GM12878 (cell line): ENCODE measurements at regions not wholly inside any gene's neighbourhood (a gene's known extent, or its start where the extent isn't known, plus 50 kb on each side); places are given as distances from the start of the nearest gene placed in this dataset.

Experiments
- ATAC-seq: fragments of 200-7000 bp; cut with Tn5 transposase; 3 replicates; pipeline ENCODE4 v1.9.1; 2020; ENCODE audit warnings: mild to moderate bottlenecking, moderate library complexity
- BruUV-seq: library from RNA; stranded (reverse); fragments of 400-500 nt; replicated peaks from 2 replicates; lab custom pipeline; 2021; lab: Mats Ljungman, UMichigan
- CTCF ChIA-PET: fragments of 300-600 bp; sonication (Branson Sonifier 250); formaldehyde crosslinking; extraction: SDS; loops from one replicate; lab custom pipeline; 2021; ENCODE audit warnings: inconsistent platforms; lab: Yijun Ruan, JAX
- POLR2A ChIA-PET: fragments of 350-600 bp; formaldehyde crosslinking; extraction: SDS; loops from one replicate; lab custom pipeline; 2021; ENCODE audit warnings: inconsistent platforms; lab: Charles Lee
- RAD21 ChIA-PET: fragments of 300-600 bp; sonication (Branson Sonifier 250); formaldehyde crosslinking; loops from one replicate; lab custom pipeline; 2023; ENCODE audit warnings: antibody characterized with exemption; ENCODE audit not compliant: unreplicated experiment; lab: Charles Lee
- SMC1A ChIA-PET: fragments of 300-600 bp; sonication (Branson Sonifier 250); formaldehyde crosslinking; loops from one replicate; lab custom pipeline; 2023; ENCODE audit not compliant: unreplicated experiment, uncharacterized antibody; lab: Charles Lee
- DNase-seq: peaks from one replicate; pipeline ENCODE4 v3.0.0-alpha.2; 2011; ENCODE audit warnings: low read depth, low spot score
- FAIRE-seq: peaks from 3 replicates; lab custom pipeline; 2011; peaks lifted over from hg19 to GRCh38; lab: Jason Lieb, UNC
- H2AFZ ChIP-seq: 2 replicates; pipeline ENCODE4 v1.6.0; 2011; ENCODE audit warnings: low read depth, low read length, control low read depth; ENCODE audit not compliant: control insufficient read depth
- H3K27ac ChIP-seq: 2 replicates; pipeline ENCODE4 v1.5.1; 2011; ENCODE audit warnings: control low read depth; ENCODE audit not compliant: control insufficient read depth, insufficient read depth
- H3K27me3 ChIP-seq, 2 experiments: replicated peaks in 1 of 2; 2 replicates each; pipeline versions ENCODE4 v1.6.0 to v1.6.1; 2011; ENCODE audit warnings: low read length in 1 of 2; ENCODE audit not compliant: control insufficient read depth in 2 of 2, insufficient read depth in 2 of 2
- H3K36me3 ChIP-seq, 2 experiments: 2 replicates each; pipeline ENCODE4 v1.5.1; 2011; ENCODE audit warnings: low read length in 1 of 2; ENCODE audit not compliant: control insufficient read depth in 2 of 2, insufficient read depth in 2 of 2
- H3K4me1 ChIP-seq: 2 replicates; pipeline ENCODE4 v1.6.1; 2011; ENCODE audit warnings: mild to moderate bottlenecking, low read length, moderate library complexity, mixed read lengths; ENCODE audit not compliant: control insufficient read depth, insufficient read depth
- H3K4me2 ChIP-seq: 2 replicates; pipeline ENCODE4 v1.6.0; 2011; ENCODE audit warnings: control low read depth; ENCODE audit not compliant: control insufficient read depth, insufficient read depth
- H3K4me3 ChIP-seq: fragments of 200-600 bp; sonication (generic); 2 replicates; pipeline ENCODE4 v1.5.1; 2016
- H3K79me2 ChIP-seq: 2 replicates; pipeline ENCODE4 v1.6.0; 2011; ENCODE audit warnings: low read length; ENCODE audit not compliant: control insufficient read depth, insufficient read depth
- H3K9ac ChIP-seq: 2 replicates; pipeline ENCODE4 v1.8.0; 2011; ENCODE audit warnings: low read length, control low read depth, mixed read lengths; ENCODE audit not compliant: control insufficient read depth, insufficient read depth
- H3K9me3 ChIP-seq: replicated peaks from 3 replicates; pipeline ENCODE4 v1.5.1; 2011; ENCODE audit warnings: mild to moderate bottlenecking, low read length; ENCODE audit not compliant: control insufficient read depth, insufficient read depth
- H4K20me1 ChIP-seq: 2 replicates; pipeline ENCODE4 v1.6.0; 2011; ENCODE audit not compliant: control insufficient read depth, insufficient read depth
- BHLHE40 ChIP-seq, 2 experiments: fragments of 450-650 bp in 1 of 2; IDR thresholded peaks; 2 replicates each; pipeline ENCODE4 v1.6.1; 2011 to 2017; ENCODE audit warnings: low read depth in 2 of 2, borderline replicate concordance in 1 of 2, improper control_type of control experiment in 1 of 2, low read length in 1 of 2, mild to moderate bottlenecking in 1 of 2
- CHD1 ChIP-seq: IDR thresholded peaks from 2 replicates; pipeline ENCODE4 v1.6.1; 2012; ENCODE audit warnings: low read depth, low read length, improper control_type of control experiment
- CREM ChIP-seq: IDR thresholded peaks from 2 replicates; pipeline ENCODE4 v1.6.1; 2014; ENCODE audit warnings: antibody characterized with exemption, low read depth
- EGR1 ChIP-seq, 2 experiments: IDR thresholded peaks; 1 replicate in 1 of 2; 2 replicates in 1 of 2; pipeline ENCODE4 v1.6.1; 2011 to 2012; ENCODE audit warnings: low read depth in 2 of 2, low read length in 2 of 2, borderline replicate concordance in 1 of 2, mild to moderate bottlenecking in 1 of 2, moderate library complexity in 1 of 2
- GATAD2B ChIP-seq: fragments of 450-650 bp; conservative IDR thresholded peaks from 2 replicates; pipeline ENCODE4 v1.6.1; 2017; ENCODE audit warnings: low read depth, mild to moderate bottlenecking, moderate library complexity
- KLF5 ChIP-seq: fragments of 450-650 bp; IDR thresholded peaks from 2 replicates; pipeline ENCODE4 v1.6.1; 2014; ENCODE audit warnings: mild to moderate bottlenecking; ENCODE audit not compliant: partially characterized antibody
- MTA3 ChIP-seq: IDR thresholded peaks from 2 replicates; pipeline ENCODE4 v1.6.1; 2012; ENCODE audit warnings: low read length, inconsistent platforms, borderline replicate concordance
- NRF1 ChIP-seq: conservative IDR thresholded peaks from 2 replicates; pipeline ENCODE4 v1.6.1; 2011; ENCODE audit warnings: mild to moderate bottlenecking, low read depth, low read length, improper control_type of control experiment
- RBBP5 ChIP-seq: fragments of 200-600 bp; sonication (generic); conservative IDR thresholded peaks from 2 replicates; pipeline ENCODE4 v1.6.1; 2016
- SIN3A ChIP-seq: IDR thresholded peaks from 2 replicates; pipeline ENCODE4 v1.6.1; 2012; ENCODE audit warnings: low read depth, low read length, improper control_type of control experiment
- SP1 ChIP-seq: IDR thresholded peaks from one replicate; pipeline ENCODE4 v1.6.1; 2011; ENCODE audit warnings: low read depth, low read length
- TAF1 ChIP-seq: IDR thresholded peaks from 2 replicates; pipeline ENCODE4 v1.6.1; 2011; ENCODE audit warnings: mild to moderate bottlenecking, low read depth, low read length, borderline replicate concordance
- ZNF274 ChIP-seq: IDR thresholded peaks from one replicate; pipeline ENCODE4 v1.8.0; 2011; ENCODE audit not compliant: insufficient read length, insufficient read depth
- in situ Hi-C: fragments of 300-500 bp; cut with MboI; formaldehyde crosslinking; loops from 9 replicates; pipeline ENCODE4 v1.14.3; 2018; ENCODE audit warnings: mixed read lengths
- intact Hi-C: fragments of 100-400 bp; cut with micrococcal nuclease; formaldehyde crosslinking; loops from one replicate; pipeline ENCODE4 v1.14.2; 2022; ENCODE audit not compliant: unreplicated experiment
- TF ChIP-seq, protein P1 (sequence below), 3 experiments: IDR thresholded peaks in 2 of 3; conservative IDR thresholded peaks in 1 of 3; 2 replicates each; pipeline ENCODE4 v1.5.1; 2011; ENCODE audit warnings: low read depth in 3 of 3, low read length in 3 of 3, mild to moderate bottlenecking in 3 of 3, control low read depth in 2 of 3, moderate library complexity in 2 of 3, inconsistent platforms in 1 of 3, mixed read lengths in 1 of 3; ENCODE audit not compliant: control insufficient read depth in 2 of 3, insufficient read depth in 1 of 3; ENCODE audit errors: extremely low read depth in 1 of 3
- TF ChIP-seq, protein P2 (sequence below): IDR thresholded peaks from 2 replicates; pipeline ENCODE4 v1.6.1; 2011; ENCODE audit warnings: low read depth, low read length, improper control_type of control experiment, borderline replicate concordance
- TF ChIP-seq, protein P3 (sequence below): fragments of 450-650 bp; IDR thresholded peaks from 2 replicates; pipeline ENCODE4 v1.6.1; 2017; ENCODE audit warnings: mild to moderate bottlenecking

DNA sequence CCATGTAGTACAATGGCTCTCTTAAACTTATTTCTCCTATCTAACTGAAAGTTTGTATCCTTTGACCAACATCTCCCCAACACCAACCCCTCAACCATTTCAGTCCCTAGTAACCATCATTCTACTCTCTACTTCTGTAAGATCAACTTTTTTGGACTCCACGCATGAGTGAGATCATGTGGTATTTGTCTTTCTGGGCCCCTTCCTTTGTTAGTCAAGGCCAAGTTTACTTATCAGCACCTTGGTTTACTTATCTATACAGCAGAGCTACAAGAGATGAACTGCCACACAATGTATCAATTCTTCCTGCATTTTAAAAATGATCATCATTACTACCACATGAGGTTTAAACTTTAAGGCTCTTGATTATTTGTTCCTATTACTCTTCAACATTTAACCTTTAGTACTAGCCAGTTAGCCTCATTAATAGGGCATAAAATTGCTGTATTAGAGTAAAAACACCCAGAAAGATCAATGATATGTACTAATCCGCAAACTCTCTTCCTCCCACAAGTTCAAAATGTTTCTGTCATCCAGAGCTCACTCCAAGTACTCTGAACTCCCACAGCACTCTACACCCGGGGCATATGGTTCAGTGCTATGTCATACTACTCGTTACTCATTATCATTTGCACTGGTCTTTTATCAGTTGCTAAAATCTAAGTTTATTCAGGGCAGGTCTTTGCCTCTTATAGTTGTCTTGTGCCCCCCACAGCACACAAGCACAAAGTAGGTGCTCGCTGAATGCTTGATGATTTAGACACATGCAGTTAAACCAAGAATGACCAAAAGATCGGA is 145.7 kb upstream of the ADAMTS3 start (continued):
- TF ChIP-seq, protein P1, sequence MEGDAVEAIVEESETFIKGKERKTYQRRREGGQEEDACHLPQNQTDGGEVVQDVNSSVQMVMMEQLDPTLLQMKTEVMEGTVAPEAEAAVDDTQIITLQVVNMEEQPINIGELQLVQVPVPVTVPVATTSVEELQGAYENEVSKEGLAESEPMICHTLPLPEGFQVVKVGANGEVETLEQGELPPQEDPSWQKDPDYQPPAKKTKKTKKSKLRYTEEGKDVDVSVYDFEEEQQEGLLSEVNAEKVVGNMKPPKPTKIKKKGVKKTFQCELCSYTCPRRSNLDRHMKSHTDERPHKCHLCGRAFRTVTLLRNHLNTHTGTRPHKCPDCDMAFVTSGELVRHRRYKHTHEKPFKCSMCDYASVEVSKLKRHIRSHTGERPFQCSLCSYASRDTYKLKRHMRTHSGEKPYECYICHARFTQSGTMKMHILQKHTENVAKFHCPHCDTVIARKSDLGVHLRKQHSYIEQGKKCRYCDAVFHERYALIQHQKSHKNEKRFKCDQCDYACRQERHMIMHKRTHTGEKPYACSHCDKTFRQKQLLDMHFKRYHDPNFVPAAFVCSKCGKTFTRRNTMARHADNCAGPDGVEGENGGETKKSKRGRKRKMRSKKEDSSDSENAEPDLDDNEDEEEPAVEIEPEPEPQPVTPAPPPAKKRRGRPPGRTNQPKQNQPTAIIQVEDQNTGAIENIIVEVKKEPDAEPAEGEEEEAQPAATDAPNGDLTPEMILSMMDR (IDR thresholded peaks at IDR 0.05 in 2 of 3, conservative IDR thresholded peaks at IDR 0.05 in 1 of 3; ENCODE audit: control insufficient read depth in 2 of 3, extremely low read depth in 1 of 3, insufficient read depth in 1 of 3, low read depth in 3 of 3, low read length in 3 of 3) = no peak
- TF ChIP-seq, all 136 proteins: peak for 0

DNA sequence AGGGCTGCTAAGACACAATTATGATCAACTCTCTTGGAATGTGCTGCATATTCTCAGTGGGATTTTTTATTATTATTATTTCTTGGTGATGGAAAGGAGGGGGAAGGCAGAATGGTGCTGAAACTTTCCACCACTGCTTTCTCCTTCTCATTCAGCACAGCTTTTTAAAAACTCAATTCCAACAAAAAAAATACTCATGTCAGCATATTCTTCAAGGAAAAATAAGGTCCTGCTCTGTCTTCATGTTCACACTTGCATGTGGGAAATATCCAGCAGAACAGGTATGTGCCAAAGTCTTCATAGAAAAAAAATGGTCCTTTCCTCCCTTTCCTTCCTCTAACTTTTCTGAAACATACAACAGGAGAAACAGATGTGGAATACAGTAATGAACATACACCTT is 144.0 kb upstream of the ADAMTS3 start:
- CTCF ChIA-PET = no interaction called here

More for the DNA sequence above, 144.0 kb upstream of the ADAMTS3 start:
- intact Hi-C loops = no loop called here
- DNase-seq (no peak), FAIRE-seq (no peak), ATAC-seq (no peak)
- Histone ChIP-seq H3K4me1 (no peaks in the 10 kb centered on the region), H3K4me3 (no peak overlapping the region), H3K79me2 (no peaks in the 10 kb centered on the region), H3K9ac (no peak overlapping the region), H3K27me3 (no peaks in the 10 kb centered on the region), H2AFZ (no peak overlapping the region), H3K27ac (no peak overlapping the region), H4K20me1 (no peaks in the 10 kb centered on the region), H3K36me3 (no peaks in the 10 kb centered on the region), H3K9me3 (no peaks in the 10 kb centered on the region), H3K4me2 (no peak overlapping the region)
- in situ Hi-C loops = loop anchor here (25.0 kb wide), 1 partner anchor 574 kb away; no protein-coding TSS in a partner anchor
- SMC1A ChIA-PET = no interaction called here
- RAD21 ChIA-PET = no interaction called here
- TF ChIP-seq GATAD2B (no peak), BHLHE40 (IDR thresholded peaks at IDR 0.05; ENCODE audit: borderline replicate concordance in 1 of 2, low read depth in 2 of 2, low read length in 1 of 2) (no peak), RBBP5 (no peak), ZNF274 (no peak), NRF1 (no peak), TAF1 (no peak), SP1 (no peak), SIN3A (no peak), EGR1 (IDR thresholded peaks at IDR 0.05; ENCODE audit: borderline replicate concordance in 1 of 2, low read depth in 2 of 2, low read length in 2 of 2) (no peak), CHD1 (no peak), MTA3 (no peak), KLF5 (no peak), CREM (no peak)
- TF ChIP-seq, protein P2, sequence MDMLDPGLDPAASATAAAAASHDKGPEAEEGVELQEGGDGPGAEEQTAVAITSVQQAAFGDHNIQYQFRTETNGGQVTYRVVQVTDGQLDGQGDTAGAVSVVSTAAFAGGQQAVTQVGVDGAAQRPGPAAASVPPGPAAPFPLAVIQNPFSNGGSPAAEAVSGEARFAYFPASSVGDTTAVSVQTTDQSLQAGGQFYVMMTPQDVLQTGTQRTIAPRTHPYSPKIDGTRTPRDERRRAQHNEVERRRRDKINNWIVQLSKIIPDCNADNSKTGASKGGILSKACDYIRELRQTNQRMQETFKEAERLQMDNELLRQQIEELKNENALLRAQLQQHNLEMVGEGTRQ = no peak
- TF ChIP-seq, protein P3, sequence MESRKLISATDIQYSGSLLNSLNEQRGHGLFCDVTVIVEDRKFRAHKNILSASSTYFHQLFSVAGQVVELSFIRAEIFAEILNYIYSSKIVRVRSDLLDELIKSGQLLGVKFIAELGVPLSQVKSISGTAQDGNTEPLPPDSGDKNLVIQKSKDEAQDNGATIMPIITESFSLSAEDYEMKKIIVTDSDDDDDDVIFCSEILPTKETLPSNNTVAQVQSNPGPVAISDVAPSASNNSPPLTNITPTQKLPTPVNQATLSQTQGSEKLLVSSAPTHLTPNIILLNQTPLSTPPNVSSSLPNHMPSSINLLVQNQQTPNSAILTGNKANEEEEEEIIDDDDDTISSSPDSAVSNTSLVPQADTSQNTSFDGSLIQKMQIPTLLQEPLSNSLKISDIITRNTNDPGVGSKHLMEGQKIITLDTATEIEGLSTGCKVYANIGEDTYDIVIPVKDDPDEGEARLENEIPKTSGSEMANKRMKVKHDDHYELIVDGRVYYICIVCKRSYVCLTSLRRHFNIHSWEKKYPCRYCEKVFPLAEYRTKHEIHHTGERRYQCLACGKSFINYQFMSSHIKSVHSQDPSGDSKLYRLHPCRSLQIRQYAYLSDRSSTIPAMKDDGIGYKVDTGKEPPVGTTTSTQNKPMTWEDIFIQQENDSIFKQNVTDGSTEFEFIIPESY = no peak
- POLR2A ChIA-PET = no interaction called here
- BruUV-seq = no TSS peak
